Astrocyte of the cerebellum (primary cell): ENCODE measurements at regions not wholly inside any gene's neighbourhood (a gene's known extent, or its start where the extent isn't known, plus 50 kb on each side); places are given as distances from the start of the nearest gene placed in this dataset.

Experiments
- DNase-seq: peaks from one replicate; pipeline ENCODE4 v3.0.0-alpha.2; 2011; ENCODE audit warnings: low read depth
- H3K4me3 ChIP-seq: 2 replicates; pipeline ENCODE4 v1.5.1; 2011; ENCODE audit warnings: mild to moderate bottlenecking, low read depth, low read length, moderate library complexity
- CTCF ChIP-seq: IDR thresholded peaks from 2 replicates; pipeline ENCODE4 v1.5.1; 2012; ENCODE audit warnings: low read length, low read depth, moderate library complexity, mild to moderate bottlenecking; ENCODE audit errors: missing control alignments
- in situ Hi-C: cut with HindIII; loops from 2 replicates; pipeline ENCODE4 v1.10.0; 2017; ENCODE audit warnings: low sequenced_read_pairs

- H3K4me3 ChIP-seq = no peak overlapping the region
- no peak for DNase-seq
- in situ Hi-C loops = no loop called here
- TF ChIP-seq CTCF = no peak
These were observed 177.6 kb downstream of the GOLIM4 start for GRCh38 chr3:167918008-167918596.

- H3K4me3 ChIP-seq = no peak overlapping the region
- peak; percentile 32 for TF ChIP-seq CTCF
- peak; percentile 20 for DNase-seq
- in situ Hi-C loops = no loop called here
These were observed 177.8 kb downstream of the SERPINI1 start for GRCh38 chr3:167913219-167913835.

GRCh38 chr3:167909952-167910351 is 174.4 kb downstream of the SERPINI1 start:
- no peak for DNase-seq
- no peak for TF ChIP-seq CTCF
- H3K4me3 ChIP-seq = no peak overlapping the region
- in situ Hi-C loops = no loop called here

- in situ Hi-C loops = no loop called here
These were observed 174.0 kb downstream of the SERPINI1 start for GRCh38 chr3:167909504-167909896.

GRCh38 chr3:167908746-167909503 is 173.4 kb downstream of the SERPINI1 start:
- no peak for DNase-seq
- in situ Hi-C loops = no loop called here
- TF ChIP-seq CTCF = no peak
- no peak overlapping the region for H3K4me3 ChIP-seq

More at GRCh38 chr3:167909504-167909896, 174.0 kb downstream of the SERPINI1 start:
- no peak for DNase-seq
- no peak overlapping the region for H3K4me3 ChIP-seq
- TF ChIP-seq CTCF = no peak

GRCh38 chr3:167908221-167908620 is 172.7 kb downstream of the SERPINI1 start:
- no peak for TF ChIP-seq CTCF
- H3K4me3 ChIP-seq = no peak overlapping the region
- in situ Hi-C loops = no loop called here
- no peak for DNase-seq
